ENCODE measurements at regions not wholly inside any gene's neighbourhood (a gene's known extent, or its start where the extent isn't known, plus 50 kb on each side); places are given as distances from the start of the nearest gene placed in this dataset.
"Not testable (repeated sequence)": the region's sequence is repeated elsewhere in the genome, so short reads cannot be mapped to it uniquely, and the experiment has no call there.

GRCh38 chr6:147991961-147992360, 350.7 kb upstream of the SASH1 start:
- Histone ChIP-seq H3K4me3 (ENCODE audit: low read length in 2 of 2) (no peak overlapping the region), H3K27ac (ENCODE audit: low read depth in 1 of 2, low read length in 1 of 2) (no peak overlapping the region), H3K27me3 (ENCODE audit: control insufficient read depth in 2 of 2, insufficient read depth in 1 of 2, low read length in 1 of 2) (no peaks in the 10 kb centered on the region), H3K36me3 (ENCODE audit: control insufficient read depth in 2 of 2, insufficient read depth in 2 of 2, low read length in 1 of 2) (no peaks in the 10 kb centered on the region), H3K4me1 (ENCODE audit: control insufficient read depth in 2 of 2, insufficient read depth in 2 of 2, low read length in 2 of 2) (no peaks in the 10 kb centered on the region), H3K9me3 (ENCODE audit: control insufficient read depth in 2 of 2, insufficient read depth in 1 of 2, low read length in 1 of 2) (peaks cover 0 to 1% of the 10 kb centered on the region in 2 donors)
- 97% methylated on average over 3 of the region's 3 CpGs for WGBS
- no peak for DNase-seq (ENCODE audit: low read depth in 6 of 9, low spot score in 9 of 9)

- Histone ChIP-seq H3K27ac (ENCODE audit: low read depth in 1 of 2, low read length in 1 of 2) (no peak overlapping the region), H3K27me3 (ENCODE audit: control insufficient read depth in 2 of 2, insufficient read depth in 1 of 2, low read length in 1 of 2) (no peaks in the 10 kb centered on the region), H3K9me3 (ENCODE audit: control insufficient read depth in 2 of 2, insufficient read depth in 1 of 2, low read length in 1 of 2) (peaks cover 0 to 1% of the 10 kb centered on the region in 2 donors), H3K4me1 (ENCODE audit: control insufficient read depth in 2 of 2, insufficient read depth in 2 of 2, low read length in 2 of 2) (no peaks in the 10 kb centered on the region), H3K4me3 (ENCODE audit: low read length in 2 of 2) (no peak overlapping the region), H3K36me3 (ENCODE audit: control insufficient read depth in 2 of 2, insufficient read depth in 2 of 2, low read length in 1 of 2) (no peaks in the 10 kb centered on the region)
- DNase-seq (ENCODE audit: low read depth in 6 of 9, low spot score in 9 of 9) = no peak
These were observed 343.6 kb upstream of the SASH1 start for GRCh38 chr6:147999001-147999540.

- Histone ChIP-seq H3K4me1 (ENCODE audit: control insufficient read depth in 2 of 2, insufficient read depth in 2 of 2, low read length in 2 of 2) (no peaks in the 10 kb centered on the region), H3K36me3 (ENCODE audit: control insufficient read depth in 2 of 2, insufficient read depth in 2 of 2, low read length in 1 of 2) (no peaks in the 10 kb centered on the region), H3K9me3 (ENCODE audit: control insufficient read depth in 2 of 2, insufficient read depth in 1 of 2, low read length in 1 of 2) (no peaks in the 10 kb centered on the region), H3K27me3 (ENCODE audit: control insufficient read depth in 2 of 2, insufficient read depth in 1 of 2, low read length in 1 of 2) (no peaks in the 10 kb centered on the region), H3K4me3 (ENCODE audit: low read length in 2 of 2) (no peak overlapping the region), H3K27ac (ENCODE audit: low read depth in 1 of 2, low read length in 1 of 2) (no peak overlapping the region)
- DNase-seq (ENCODE audit: low read depth in 6 of 9, low spot score in 9 of 9) = no peak
- WGBS = 90% methylated on average over 7 of the region's 7 CpGs
These were observed 340.6 kb upstream of the SASH1 start for GRCh38 chr6:148001844-148002642.

DNA sequence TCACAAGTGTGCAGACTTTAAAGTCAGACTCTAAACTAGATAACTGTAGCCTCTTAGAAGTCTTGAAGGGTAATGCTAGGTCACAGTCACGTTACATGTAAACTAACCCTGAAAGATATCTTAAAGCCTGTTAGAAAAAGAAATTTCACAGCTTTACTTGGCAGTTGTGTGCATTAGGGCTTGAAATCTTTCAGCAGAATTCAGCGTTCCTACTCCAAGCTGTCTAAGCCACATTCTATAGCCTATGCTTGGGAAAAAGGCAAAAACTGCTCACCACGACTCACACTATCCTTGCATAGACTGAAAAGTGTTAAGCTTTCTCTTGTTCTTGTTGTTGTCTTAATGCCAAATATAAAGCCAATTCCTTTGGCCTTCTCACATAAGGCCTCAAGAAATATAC, 338.0 kb upstream of the SASH1 start:
- Histone ChIP-seq H3K4me1 (ENCODE audit: control insufficient read depth in 2 of 2, insufficient read depth in 2 of 2, low read length in 2 of 2) (no peaks in the 10 kb centered on the region), H3K4me3 (ENCODE audit: low read length in 2 of 2) (no peak overlapping the region), H3K27me3 (ENCODE audit: control insufficient read depth in 2 of 2, insufficient read depth in 1 of 2, low read length in 1 of 2) (no peaks in the 10 kb centered on the region), H3K27ac (ENCODE audit: low read depth in 1 of 2, low read length in 1 of 2) (no peak overlapping the region), H3K9me3 (ENCODE audit: control insufficient read depth in 2 of 2, insufficient read depth in 1 of 2, low read length in 1 of 2) (no peaks in the 10 kb centered on the region), H3K36me3 (ENCODE audit: control insufficient read depth in 2 of 2, insufficient read depth in 2 of 2, low read length in 1 of 2) (no peaks in the 10 kb centered on the region)
- 90% methylated on average over 3 of the region's 3 CpGs for WGBS
- DNase-seq (ENCODE audit: low read depth in 6 of 9, low spot score in 9 of 9) = no peak

DNA sequence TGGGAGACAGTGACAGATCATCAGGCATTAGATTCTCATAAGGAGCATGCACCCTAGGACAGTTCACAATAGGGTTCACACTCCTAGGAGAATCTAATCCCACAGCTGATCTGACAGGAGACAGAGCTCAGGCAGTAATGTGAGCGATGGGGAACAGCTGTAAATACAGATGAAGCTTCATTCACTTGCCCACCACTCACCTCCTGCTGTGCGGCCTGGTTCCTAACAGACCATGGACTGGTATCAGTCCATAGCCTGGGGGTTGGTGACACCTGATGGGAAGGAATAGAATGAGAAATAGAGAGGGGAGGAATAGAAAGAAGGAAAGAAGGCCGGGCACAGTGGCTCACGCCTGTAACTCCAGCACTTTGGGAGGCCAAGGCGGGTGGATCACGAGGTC, 336.8 kb upstream of the SASH1 start:
- WGBS = 89% methylated on average over 6 of the region's 6 CpGs
- Histone ChIP-seq H3K9me3 (ENCODE audit: control insufficient read depth in 2 of 2, insufficient read depth in 1 of 2, low read length in 1 of 2) (peaks cover 0 to 6% of the 10 kb centered on the region in 2 donors), H3K27ac (ENCODE audit: low read depth in 1 of 2, low read length in 1 of 2) (no peak overlapping the region), H3K4me3 (ENCODE audit: low read length in 2 of 2) (no peak overlapping the region), H3K27me3 (ENCODE audit: control insufficient read depth in 2 of 2, insufficient read depth in 1 of 2, low read length in 1 of 2) (no peaks in the 10 kb centered on the region), H3K36me3 (ENCODE audit: control insufficient read depth in 2 of 2, insufficient read depth in 2 of 2, low read length in 1 of 2) (no peaks in the 10 kb centered on the region), H3K4me1 (ENCODE audit: control insufficient read depth in 2 of 2, insufficient read depth in 2 of 2, low read length in 2 of 2) (no peaks in the 10 kb centered on the region)
- no peak for DNase-seq (ENCODE audit: low read depth in 6 of 9, low spot score in 9 of 9)

GRCh38 chr6:148010516-148010915, 332.1 kb upstream of the SASH1 start:
- H3K27me3 ChIP-seq (ENCODE audit: control insufficient read depth in 2 of 2, insufficient read depth in 1 of 2, low read length in 1 of 2); H3K36me3 ChIP-seq (ENCODE audit: control insufficient read depth in 2 of 2, insufficient read depth in 2 of 2, low read length in 1 of 2); DNase-seq (ENCODE audit: low read depth in 6 of 9, low spot score in 9 of 9); H3K27ac ChIP-seq (ENCODE audit: low read depth in 1 of 2, low read length in 1 of 2); H3K4me3 ChIP-seq (ENCODE audit: low read length in 2 of 2); H3K4me1 ChIP-seq (ENCODE audit: control insufficient read depth in 2 of 2, insufficient read depth in 2 of 2, low read length in 2 of 2); H3K9me3 ChIP-seq (ENCODE audit: control insufficient read depth in 2 of 2, insufficient read depth in 1 of 2, low read length in 1 of 2): not testable (repeated sequence)

- no peak for DNase-seq (ENCODE audit: low read depth in 6 of 9, low spot score in 9 of 9)
- 81% methylated on average over 1 of the region's 1 CpG for WGBS
- H3K36me3 ChIP-seq (ENCODE audit: control insufficient read depth in 2 of 2, insufficient read depth in 2 of 2, low read length in 1 of 2) = no peaks in the 10 kb centered on the region
These were observed 326.6 kb upstream of the SASH1 start for GRCh38 chr6:148016013-148016412.

DNA sequence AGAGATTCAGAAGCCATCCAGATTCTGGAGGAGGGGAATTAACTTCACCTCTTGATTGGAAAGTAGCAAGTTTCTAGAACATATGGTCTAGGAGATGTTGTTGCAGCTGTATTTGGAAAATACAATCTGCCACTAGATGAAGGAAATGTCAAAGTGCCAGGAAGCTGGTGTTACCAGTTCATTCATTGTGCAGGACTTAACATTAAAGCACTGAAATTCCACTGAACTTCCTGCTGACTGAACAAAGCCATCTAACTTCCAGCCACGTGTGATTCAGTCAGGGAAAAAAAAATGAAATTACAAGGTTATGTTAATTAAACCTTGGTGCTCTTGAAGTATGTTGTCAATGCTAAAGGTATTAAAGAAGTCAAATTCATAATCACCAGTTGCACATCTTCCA, 321.5 kb upstream of the SASH1 start:
- H3K4me3 ChIP-seq (ENCODE audit: low read length in 2 of 2) = no peak overlapping the region
- no peaks in the 10 kb centered on the region for H3K4me1 ChIP-seq (ENCODE audit: control insufficient read depth in 2 of 2, insufficient read depth in 2 of 2, low read length in 2 of 2)
- no peaks in the 10 kb centered on the region for H3K27me3 ChIP-seq (ENCODE audit: control insufficient read depth in 2 of 2, insufficient read depth in 1 of 2, low read length in 1 of 2)
- no peak for DNase-seq (ENCODE audit: low read depth in 6 of 9, low spot score in 9 of 9)
- WGBS = 9% methylated on average over 1 of the region's 1 CpG
- H3K27ac ChIP-seq (ENCODE audit: low read depth in 1 of 2, low read length in 1 of 2) = no peak overlapping the region
- H3K9me3 ChIP-seq (ENCODE audit: control insufficient read depth in 2 of 2, insufficient read depth in 1 of 2, low read length in 1 of 2) = peaks cover 0 to 4% of the 10 kb centered on the region in 2 donors
- H3K36me3 ChIP-seq (ENCODE audit: control insufficient read depth in 2 of 2, insufficient read depth in 2 of 2, low read length in 1 of 2) = no peaks in the 10 kb centered on the region

More at GRCh38 chr6:148016013-148016412, 326.6 kb upstream of the SASH1 start:
- Histone ChIP-seq H3K4me3 (ENCODE audit: low read length in 2 of 2) (no peak overlapping the region), H3K9me3 (ENCODE audit: control insufficient read depth in 2 of 2, insufficient read depth in 1 of 2, low read length in 1 of 2) (peaks cover 0 to under 1% of the 10 kb centered on the region in 2 donors), H3K27me3 (ENCODE audit: control insufficient read depth in 2 of 2, insufficient read depth in 1 of 2, low read length in 1 of 2) (no peaks in the 10 kb centered on the region), H3K27ac (ENCODE audit: low read depth in 1 of 2, low read length in 1 of 2) (no peak overlapping the region), H3K4me1 (ENCODE audit: control insufficient read depth in 2 of 2, insufficient read depth in 2 of 2, low read length in 2 of 2) (no peaks in the 10 kb centered on the region)

DNA sequence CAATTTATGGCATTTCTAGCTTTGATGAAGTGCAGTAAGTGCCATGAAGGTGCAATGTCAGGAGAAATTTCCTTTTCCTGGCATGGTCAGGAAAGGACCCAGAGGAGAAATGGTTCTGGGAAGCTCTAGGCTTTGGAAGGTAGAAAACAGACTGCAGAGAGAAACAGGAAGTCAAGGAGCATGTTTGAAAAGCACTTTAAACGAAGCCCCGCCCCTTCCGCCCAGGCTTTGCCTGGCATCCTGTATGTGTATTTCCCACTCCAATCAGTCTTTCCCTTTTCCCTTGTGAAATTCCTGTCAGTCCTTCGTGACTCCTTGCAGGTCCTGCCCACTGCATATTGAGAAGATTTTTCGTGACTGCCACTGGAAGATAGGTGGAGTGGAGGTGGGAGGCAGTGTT, 320.9 kb upstream of the SASH1 start:
- Histone ChIP-seq H3K9me3 (ENCODE audit: control insufficient read depth in 2 of 2, insufficient read depth in 1 of 2, low read length in 1 of 2) (peaks cover 0 to 4% of the 10 kb centered on the region in 2 donors), H3K36me3 (ENCODE audit: control insufficient read depth in 2 of 2, insufficient read depth in 2 of 2, low read length in 1 of 2) (no peaks in the 10 kb centered on the region), H3K4me1 (ENCODE audit: control insufficient read depth in 2 of 2, insufficient read depth in 2 of 2, low read length in 2 of 2) (no peaks in the 10 kb centered on the region), H3K27ac (ENCODE audit: low read depth in 1 of 2, low read length in 1 of 2) (no peak overlapping the region), H3K27me3 (ENCODE audit: control insufficient read depth in 2 of 2, insufficient read depth in 1 of 2, low read length in 1 of 2) (no peaks in the 10 kb centered on the region), H3K4me3 (ENCODE audit: low read length in 2 of 2) (no peak overlapping the region)
- 66% methylated on average over 5 of the region's 5 CpGs for WGBS
- no peak for DNase-seq (ENCODE audit: low read depth in 6 of 9, low spot score in 9 of 9)

Data from thymus (tissue), 11 donors.